CD4-positive, alpha-beta T cell (primary cell): ENCODE measurements at regions not wholly inside any gene's neighbourhood (a gene's known extent, or its start where the extent isn't known, plus 50 kb on each side); places are given as distances from the start of the nearest gene placed in this dataset.

Experiments
- ATAC-seq: fragments of 200-7000 bp; cut with Tn5 transposase; one replicate; pipeline ENCODE4 v1.10.0; 2022; ENCODE audit warnings: mild to moderate bottlenecking; ENCODE audit not compliant: poor library complexity
- CTCF ChIA-PET: fragments of 350-600 bp; sonication (Branson Sonifier 250); formaldehyde crosslinking; loops from one replicate; lab custom pipeline; 2021; ENCODE audit warnings: antibody characterized with exemption, inconsistent platforms; lab: Charles Lee
- POLR2A ChIA-PET: fragments of 350-600 bp; sonication (Branson Sonifier 250); formaldehyde crosslinking; loops from one replicate; lab custom pipeline; 2021; ENCODE audit warnings: antibody characterized with exemption, inconsistent platforms; lab: Charles Lee
- DNase-seq, 14 experiments: peaks; one replicate each; pipeline ENCODE4 v3.0.0-alpha.2; 2013 to 2020; ENCODE audit warnings: mixed read lengths in 2 of 14
- H3K27ac ChIP-seq, 2 donors: one replicate each; pipeline versions ENCODE4 v1.5.1 to v1.7.0; 2013; ENCODE audit warnings: low read length in 2 of 2, low read depth in 1 of 2, mild to moderate bottlenecking in 1 of 2
- H3K27me3 ChIP-seq, 2 experiments: 1 replicate in 1 of 2; 2 replicates in 1 of 2; pipeline versions ENCODE4 v1.6.1 to v1.7.0; 2013; ENCODE audit warnings: low read length in 2 of 2, control low read depth in 1 of 2, mild to moderate bottlenecking in 1 of 2, moderate library complexity in 1 of 2; ENCODE audit not compliant: insufficient read depth in 2 of 2, control insufficient read depth in 1 of 2
- H3K36me3 ChIP-seq: one replicate; pipeline ENCODE4 v1.6.1; 2013; ENCODE audit warnings: low read length, control low read depth; ENCODE audit not compliant: insufficient read depth
- H3K4me1 ChIP-seq: one replicate; pipeline ENCODE4 v1.6.1; 2013; ENCODE audit warnings: low read length, control low read depth; ENCODE audit not compliant: insufficient read depth
- H3K4me3 ChIP-seq: one replicate; pipeline ENCODE4 v1.5.1; 2013; ENCODE audit warnings: mild to moderate bottlenecking, low read length, moderate library complexity
- H3K9me3 ChIP-seq, 2 experiments: 1 replicate in 1 of 2; 2 replicates in 1 of 2; pipeline versions ENCODE4 v1.6.1 to v1.7.0; 2013; ENCODE audit warnings: low read length in 2 of 2, mild to moderate bottlenecking in 2 of 2, control low read depth in 1 of 2, moderate library complexity in 1 of 2; ENCODE audit not compliant: control insufficient read depth in 1 of 2, insufficient read depth in 1 of 2
- H3K27ac Mint-ChIP-seq: one replicate; pipeline ENCODE4 v1.8.0; 2020; ENCODE audit warnings: mixed read lengths
- H3K27me3 Mint-ChIP-seq: one replicate; pipeline ENCODE4 v1.8.0; 2021; ENCODE audit warnings: mixed read lengths
- H3K36me3 Mint-ChIP-seq: one replicate; pipeline ENCODE4 v1.8.0; 2021; ENCODE audit warnings: low read depth, mixed read lengths
- H3K4me1 Mint-ChIP-seq: one replicate; pipeline ENCODE4 v1.8.0; 2021; ENCODE audit warnings: low read depth, mixed read lengths
- H3K4me3 Mint-ChIP-seq: one replicate; pipeline ENCODE4 v1.8.0; 2020; ENCODE audit warnings: mild to moderate bottlenecking, mixed read lengths
- H3K9me3 Mint-ChIP-seq: one replicate; pipeline ENCODE4 v1.8.0; 2020; ENCODE audit warnings: mixed read lengths
- intact Hi-C, 2 experiments: fragments of 100-400 bp; cut with DNase I in 1 of 2; cut with micrococcal nuclease in 1 of 2; formaldehyde crosslinking; loops; one replicate each; pipeline versions ENCODE4 v1.15.1 to v1.9.0; 2023 to 2025; cut with DNase I, micrococcal nuclease
- TF ChIP-seq, protein P1 (sequence below): fragments of 200-600 bp; IDR thresholded peaks from one replicate; pipeline ENCODE4 v1.8.0; 2022; ENCODE audit warnings: antibody characterized with exemption, mild to moderate bottlenecking

- TF ChIP-seq, protein P1, sequence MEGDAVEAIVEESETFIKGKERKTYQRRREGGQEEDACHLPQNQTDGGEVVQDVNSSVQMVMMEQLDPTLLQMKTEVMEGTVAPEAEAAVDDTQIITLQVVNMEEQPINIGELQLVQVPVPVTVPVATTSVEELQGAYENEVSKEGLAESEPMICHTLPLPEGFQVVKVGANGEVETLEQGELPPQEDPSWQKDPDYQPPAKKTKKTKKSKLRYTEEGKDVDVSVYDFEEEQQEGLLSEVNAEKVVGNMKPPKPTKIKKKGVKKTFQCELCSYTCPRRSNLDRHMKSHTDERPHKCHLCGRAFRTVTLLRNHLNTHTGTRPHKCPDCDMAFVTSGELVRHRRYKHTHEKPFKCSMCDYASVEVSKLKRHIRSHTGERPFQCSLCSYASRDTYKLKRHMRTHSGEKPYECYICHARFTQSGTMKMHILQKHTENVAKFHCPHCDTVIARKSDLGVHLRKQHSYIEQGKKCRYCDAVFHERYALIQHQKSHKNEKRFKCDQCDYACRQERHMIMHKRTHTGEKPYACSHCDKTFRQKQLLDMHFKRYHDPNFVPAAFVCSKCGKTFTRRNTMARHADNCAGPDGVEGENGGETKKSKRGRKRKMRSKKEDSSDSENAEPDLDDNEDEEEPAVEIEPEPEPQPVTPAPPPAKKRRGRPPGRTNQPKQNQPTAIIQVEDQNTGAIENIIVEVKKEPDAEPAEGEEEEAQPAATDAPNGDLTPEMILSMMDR: no peak
- DNase-seq (no peak), ATAC-seq (no peak)
- Mint-ChIP-seq H3K27me3 (peaks cover 34% of the 10 kb centered on the region), H3K4me1 (no peaks in the 10 kb centered on the region), H3K4me3 (no peak overlapping the region), H3K36me3 (no peaks in the 10 kb centered on the region), H3K27ac (no peak overlapping the region), H3K9me3 (no peaks in the 10 kb centered on the region)
- no peak overlapping the region for H3K4me3 ChIP-seq
- ChIA-PET POLR2A (no interaction called here), CTCF (no interaction called here)
- peaks cover 0 to 2% of the 10 kb centered on the region in 2 experiments for H3K27me3 ChIP-seq
- no peaks in the 10 kb centered on the region for H3K4me1 ChIP-seq
- H3K9me3 ChIP-seq: no peaks in the 10 kb centered on the region
- no peak overlapping the region for H3K27ac ChIP-seq
- H3K36me3 ChIP-seq: no peaks in the 10 kb centered on the region
- intact Hi-C loops: no loop called here
Observed at GRCh38 chr2:64361151-64361938, 92.6 kb upstream of the LGALSL start.

- CTCF ChIA-PET: no interaction called here
- no peaks in the 10 kb centered on the region for H3K9me3 Mint-ChIP-seq
- no peak overlapping the region for H3K4me3 Mint-ChIP-seq
- Histone ChIP-seq H3K4me1 (no peaks in the 10 kb centered on the region), H3K9me3 (no peaks in the 10 kb centered on the region), H3K4me3 (no peak overlapping the region), H3K27ac (no peak overlapping the region), H3K36me3 (no peaks in the 10 kb centered on the region), H3K27me3 (peaks cover 0 to 2% of the 10 kb centered on the region in 2 experiments)
- H3K4me1 Mint-ChIP-seq: no peaks in the 10 kb centered on the region
- POLR2A ChIA-PET: no interaction called here
- no peak for DNase-seq
- no peak for ATAC-seq
- TF ChIP-seq, protein P1: no peak
- no peaks in the 10 kb centered on the region for H3K36me3 Mint-ChIP-seq
- H3K27ac Mint-ChIP-seq: no peak overlapping the region
- H3K27me3 Mint-ChIP-seq: peaks cover 23% of the 10 kb centered on the region
- intact Hi-C loops: no loop called here
Observed at GRCh38 chr2:64362562-64363026, 91.4 kb upstream of the LGALSL start.

DNA sequence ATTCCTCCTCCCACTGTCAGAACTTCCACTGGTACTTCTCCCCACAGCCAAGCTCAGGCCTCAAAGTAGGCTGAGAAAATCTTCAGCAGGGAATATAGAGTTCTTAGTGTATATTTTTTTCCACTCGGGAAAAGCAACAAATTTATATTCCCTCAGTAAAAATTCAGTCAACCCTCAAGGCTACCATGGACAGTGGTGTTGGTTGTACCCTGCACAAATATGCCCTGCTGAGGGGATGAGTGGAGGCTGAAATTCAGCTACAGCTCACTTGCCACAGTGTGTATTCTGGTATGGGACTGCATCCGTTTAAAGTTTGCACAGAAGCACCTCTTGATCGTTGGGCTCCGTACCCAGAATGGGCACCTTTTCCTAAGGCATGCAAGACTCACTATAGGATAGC is 90.8 kb upstream of the LGALSL start:
- CTCF ChIA-PET: no interaction called here
- Mint-ChIP-seq H3K4me1 (no peaks in the 10 kb centered on the region), H3K9me3 (no peaks in the 10 kb centered on the region), H3K4me3 (no peak overlapping the region), H3K27ac (no peak overlapping the region), H3K36me3 (no peaks in the 10 kb centered on the region), H3K27me3 (peaks cover 19% of the 10 kb centered on the region)
- Histone ChIP-seq H3K9me3 (no peaks in the 10 kb centered on the region), H3K27me3 (peaks cover 0 to 2% of the 10 kb centered on the region in 2 experiments), H3K36me3 (no peaks in the 10 kb centered on the region), H3K4me1 (no peaks in the 10 kb centered on the region), H3K27ac (no peak overlapping the region), H3K4me3 (no peak overlapping the region)
- POLR2A ChIA-PET: no interaction called here
- intact Hi-C loops: no loop called here
- ATAC-seq (no peak), DNase-seq (no peak)
- TF ChIP-seq, protein P1: no peak
